Duodenal mucosa (tissue), 2 donors: ENCODE measurements at regions not wholly inside any gene's neighbourhood (a gene's known extent, or its start where the extent isn't known, plus 50 kb on each side); places are given as distances from the start of the nearest gene placed in this dataset.

Experiments used
- H3K27ac ChIP-seq: one replicate; pipeline ENCODE4 v1.7.0; 2013; ENCODE audit warnings: low read depth, low read length
- H3K27me3 ChIP-seq, 2 donors: one replicate each; pipeline ENCODE4 v1.7.0; 2013; ENCODE audit warnings: low read length in 2 of 2, control low read depth in 1 of 2; ENCODE audit not compliant: insufficient read depth in 2 of 2, control insufficient read depth in 1 of 2
- H3K36me3 ChIP-seq, 2 donors: one replicate each; pipeline ENCODE4 v1.7.0; 2013; ENCODE audit warnings: low read length in 2 of 2, control low read depth in 1 of 2; ENCODE audit not compliant: insufficient read depth in 2 of 2, control insufficient read depth in 1 of 2
- H3K4me1 ChIP-seq, 2 donors: one replicate each; pipeline ENCODE4 v1.7.0; 2013; ENCODE audit warnings: low read length in 2 of 2, control low read depth in 1 of 2; ENCODE audit not compliant: insufficient read depth in 2 of 2, control insufficient read depth in 1 of 2
- H3K4me3 ChIP-seq, 2 donors: one replicate each; pipeline ENCODE4 v1.7.0; 2013; ENCODE audit warnings: low read length in 2 of 2, low read depth in 1 of 2
- H3K9ac ChIP-seq, 2 donors: one replicate each; pipeline ENCODE4 v1.7.0; 2013; ENCODE audit warnings: low read length in 2 of 2, low read depth in 1 of 2
- H3K9me3 ChIP-seq, 2 donors: one replicate each; pipeline ENCODE4 v1.7.0; 2013; ENCODE audit warnings: low read length in 2 of 2, control low read depth in 1 of 2; ENCODE audit not compliant: control insufficient read depth in 1 of 2

DNA sequence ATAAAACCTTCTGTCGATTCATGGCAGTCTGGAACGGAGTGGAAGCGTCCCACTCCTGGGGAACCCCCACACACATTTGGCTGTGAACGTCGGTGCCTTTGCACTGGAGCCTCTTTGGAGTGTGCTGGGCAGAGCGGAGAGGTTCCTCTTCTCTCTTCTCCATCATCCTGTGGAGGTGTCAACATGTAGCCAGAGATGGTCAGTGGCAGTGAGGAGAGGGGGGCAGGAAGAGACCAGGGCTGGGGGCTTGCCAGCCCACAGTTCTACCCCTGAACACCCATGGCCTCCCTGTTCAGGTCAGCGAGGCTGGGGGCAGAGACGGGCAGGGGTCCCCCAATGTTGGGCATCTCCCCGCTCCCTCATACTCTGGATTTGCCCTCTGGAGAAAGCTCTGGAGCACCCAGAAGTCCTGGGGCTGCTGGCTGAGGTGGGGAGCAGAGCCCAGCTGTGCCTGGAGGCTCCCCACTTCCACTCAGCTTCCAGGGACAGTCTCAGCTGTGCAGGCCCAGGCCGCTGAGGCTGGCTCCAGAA is 223.7 kb downstream of the SEC14L1 start:
- Histone ChIP-seq H3K27me3 (no peaks in the 10 kb centered on the region), H3K4me1 (peaks cover 30 to 34% of the 10 kb centered on the region in 2 donors), H3K27ac (no peak overlapping the region), H3K36me3 (peaks cover 0 to 4% of the 10 kb centered on the region in 2 donors), H3K4me3 (no peak overlapping the region), H3K9ac (no peak overlapping the region), H3K9me3 (no peaks in the 10 kb centered on the region)

- H3K36me3 ChIP-seq: peaks cover 0 to 4% of the 10 kb centered on the region in 2 donors
- H3K27ac ChIP-seq: no peak overlapping the region
- peaks cover 32 to 34% of the 10 kb centered on the region in 2 donors for H3K4me1 ChIP-seq
- no peaks in the 10 kb centered on the region for H3K9me3 ChIP-seq
- H3K9ac ChIP-seq: peak overlapping the region in 1 of 2 donors; percentile 14
- H3K27me3 ChIP-seq: no peaks in the 10 kb centered on the region
- no peak overlapping the region for H3K4me3 ChIP-seq
Observed at GRCh38 chr17:77364941-77365583, 224.3 kb downstream of the SEC14L1 start.

- peaks cover 34 to 39% of the 10 kb centered on the region in 2 donors for H3K4me1 ChIP-seq
- H3K27me3 ChIP-seq: no peaks in the 10 kb centered on the region
- H3K27ac ChIP-seq: no peak overlapping the region
- H3K9ac ChIP-seq: peak overlapping the region in 1 of 2 donors; percentile 14
- no peaks in the 10 kb centered on the region for H3K9me3 ChIP-seq
- no peak overlapping the region for H3K4me3 ChIP-seq
- H3K36me3 ChIP-seq: peaks cover 0 to 4% of the 10 kb centered on the region in 2 donors
Observed at GRCh38 chr17:77365584-77366186, 224.9 kb downstream of the SEC14L1 start.

- peak overlapping the region; percentile 43 for H3K27ac ChIP-seq
- no peak overlapping the region for H3K4me3 ChIP-seq
- H3K4me1 ChIP-seq: peaks cover 39 to 44% of the 10 kb centered on the region in 2 donors
- H3K9ac ChIP-seq: no peak overlapping the region
- no peaks in the 10 kb centered on the region for H3K9me3 ChIP-seq
- H3K36me3 ChIP-seq: peaks cover 0 to 4% of the 10 kb centered on the region in 2 donors
- H3K27me3 ChIP-seq: no peaks in the 10 kb centered on the region
Observed at GRCh38 chr17:77366206-77366557, 225.4 kb downstream of the SEC14L1 start.

GRCh38 chr17:77366558-77367245 is 225.9 kb downstream of the SEC14L1 start:
- Histone ChIP-seq H3K4me3 (no peak overlapping the region), H3K27ac (peak overlapping the region; percentile 43), H3K36me3 (peaks cover 0 to 4% of the 10 kb centered on the region in 2 donors), H3K4me1 (peaks cover 44 to 49% of the 10 kb centered on the region in 2 donors), H3K9ac (no peak overlapping the region), H3K9me3 (no peaks in the 10 kb centered on the region), H3K27me3 (no peaks in the 10 kb centered on the region)

DNA sequence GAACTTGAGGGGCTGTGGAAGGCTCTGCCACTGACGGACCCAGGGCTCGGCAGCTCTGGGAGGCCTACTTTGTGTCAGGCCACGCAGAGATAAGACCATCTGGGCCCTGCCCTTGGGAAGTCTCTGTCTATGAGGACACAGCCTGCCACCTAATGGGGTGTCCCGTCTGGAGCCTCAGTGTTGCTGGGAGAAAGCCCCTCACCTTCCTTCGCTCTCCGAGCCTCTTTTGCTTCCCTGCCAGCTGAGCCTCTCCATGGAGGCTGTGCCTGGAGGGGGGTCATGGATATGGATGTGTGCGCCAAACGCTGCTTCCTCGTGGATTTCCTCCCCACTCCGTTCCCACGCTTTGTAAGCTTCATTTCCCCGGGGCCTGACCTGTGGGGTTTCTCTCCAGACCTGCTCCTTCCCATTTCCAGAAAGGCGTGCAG is 228.8 kb downstream of the SEC14L1 start:
- no peak overlapping the region for H3K27ac ChIP-seq
- no peak overlapping the region for H3K9ac ChIP-seq
- H3K4me3 ChIP-seq: no peak overlapping the region
- H3K4me1 ChIP-seq: peaks cover 43 to 52% of the 10 kb centered on the region in 2 donors
- no peaks in the 10 kb centered on the region for H3K36me3 ChIP-seq
- H3K9me3 ChIP-seq: no peaks in the 10 kb centered on the region
- no peaks in the 10 kb centered on the region for H3K27me3 ChIP-seq

- H3K4me3 ChIP-seq: no peak overlapping the region
- no peak overlapping the region for H3K9ac ChIP-seq
- no peak overlapping the region for H3K27ac ChIP-seq
- H3K27me3 ChIP-seq: no peaks in the 10 kb centered on the region
- no peaks in the 10 kb centered on the region for H3K9me3 ChIP-seq
- H3K36me3 ChIP-seq: no peaks in the 10 kb centered on the region
- peaks cover 44 to 56% of the 10 kb centered on the region in 2 donors for H3K4me1 ChIP-seq
Observed at GRCh38 chr17:77370586-77370985, 229.8 kb downstream of the SEC14L1 start.

- Histone ChIP-seq H3K27me3 (no peaks in the 10 kb centered on the region), H3K4me3 (no peak overlapping the region), H3K9ac (no peak overlapping the region), H3K4me1 (peaks cover 44 to 56% of the 10 kb centered on the region in 2 donors), H3K27ac (no peak overlapping the region), H3K9me3 (no peaks in the 10 kb centered on the region), H3K36me3 (no peaks in the 10 kb centered on the region)
Observed at GRCh38 chr17:77371117-77371887, 230.5 kb downstream of the SEC14L1 start.

- Histone ChIP-seq H3K9me3 (no peaks in the 10 kb centered on the region), H3K4me1 (peaks cover 42 to 56% of the 10 kb centered on the region in 2 donors), H3K27me3 (no peaks in the 10 kb centered on the region), H3K36me3 (no peaks in the 10 kb centered on the region), H3K4me3 (peak overlapping the region; percentile 74 to 75), H3K9ac (peak overlapping the region; percentile 61 to 76), H3K27ac (peak overlapping the region; percentile 30)
Observed at GRCh38 chr17:77371888-77372443, 231.2 kb downstream of the SEC14L1 start.
